Neural cell (in vitro differentiated cells): ENCODE measurements at regions not wholly inside any gene's neighbourhood (a gene's known extent, or its start where the extent isn't known, plus 50 kb on each side); places are given as distances from the start of the nearest gene placed in this dataset.

Experiments
- CTCF ChIP-seq: fragments of 450-650 bp; IDR thresholded peaks from 2 replicates; pipeline ENCODE4 v1.5.1; 2014; ENCODE audit warnings: antibody characterized with exemption, mild to moderate bottlenecking, moderate library complexity; ENCODE audit not compliant: poor library complexity, severe bottlenecking
- EP300 ChIP-seq: fragments of 450-650 bp; conservative IDR thresholded peaks from 2 replicates; pipeline ENCODE4 v1.6.1; 2014; ENCODE audit warnings: antibody characterized with exemption, mild to moderate bottlenecking, moderate library complexity; ENCODE audit not compliant: poor library complexity, severe bottlenecking
- EZH2 ChIP-seq: fragments of 200-600, 300-800 bp; shearing (Covaris generic), sonication (generic); IDR thresholded peaks from 2 replicates; pipeline ENCODE4 v1.6.1; 2014; ENCODE audit warnings: antibody characterized with exemption, low read length, borderline replicate concordance, mild to moderate bottlenecking; ENCODE audit not compliant: insufficient read depth, poor library complexity, severe bottlenecking
- MXI1 ChIP-seq: fragments of 450-650 bp; conservative IDR thresholded peaks from 2 replicates; pipeline ENCODE4 v1.6.1; 2014; ENCODE audit warnings: antibody characterized with exemption, mild to moderate bottlenecking; ENCODE audit not compliant: poor library complexity, severe bottlenecking
- POLR2AphosphoS5 ChIP-seq: IDR thresholded peaks from 2 replicates; pipeline ENCODE4 v1.6.1; 2012
- RAD21 ChIP-seq: fragments of 450-650 bp; conservative IDR thresholded peaks from 2 replicates; pipeline ENCODE4 v1.6.1; 2014; ENCODE audit warnings: antibody characterized with exemption, mild to moderate bottlenecking, moderate library complexity
- SMC3 ChIP-seq: fragments of 450-650 bp; conservative IDR thresholded peaks from 2 replicates; pipeline ENCODE4 v1.6.1; 2014; ENCODE audit warnings: antibody characterized with exemption, mild to moderate bottlenecking, moderate library complexity; ENCODE audit not compliant: poor library complexity
- TAF1 ChIP-seq: IDR thresholded peaks from 2 replicates; pipeline ENCODE4 v1.6.1; 2012; ENCODE audit warnings: low read depth
- TF ChIP-seq, protein P1 (sequence below): IDR thresholded peaks from 2 replicates; pipeline ENCODE4 v1.6.1; 2012; ENCODE audit warnings: borderline replicate concordance

DNA sequence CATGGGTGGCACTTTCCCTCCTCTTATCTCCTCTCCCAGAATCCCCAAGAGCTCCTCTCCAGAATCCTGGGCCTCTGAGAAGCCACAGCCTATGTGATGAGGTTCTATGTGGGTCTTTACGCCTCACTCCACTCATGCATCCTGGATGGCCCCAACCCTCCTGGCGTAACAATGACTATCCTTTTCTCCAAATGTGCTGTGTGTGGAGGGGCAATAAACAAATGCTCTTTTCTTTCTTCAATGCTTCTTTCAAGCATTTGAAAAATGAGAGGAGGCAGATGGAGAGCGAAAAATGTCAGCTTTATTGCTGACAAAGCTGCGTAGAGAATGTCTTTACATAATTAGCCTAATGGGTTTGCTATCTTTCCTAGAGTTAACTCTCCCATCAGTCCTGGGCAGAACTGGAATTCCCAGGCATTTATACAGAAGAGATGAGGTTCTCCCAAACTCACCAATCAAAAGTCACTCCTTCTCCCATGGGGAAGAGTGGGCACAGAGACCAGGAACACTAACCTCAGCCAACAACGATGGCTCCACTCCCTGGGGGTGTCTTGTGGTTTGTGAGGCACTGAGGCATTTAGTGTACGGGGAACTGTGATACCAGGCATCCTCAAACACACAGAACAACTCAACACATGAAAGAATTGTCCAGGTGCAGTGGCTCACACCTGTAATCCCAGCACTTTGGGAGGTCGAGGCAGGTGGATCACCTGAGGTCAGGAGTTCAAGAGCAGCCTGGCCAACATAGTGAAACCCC lies 118.9 kb upstream of the SLC34A2 start:
- no peak for TF ChIP-seq CTCF
- TF ChIP-seq, protein P1, sequence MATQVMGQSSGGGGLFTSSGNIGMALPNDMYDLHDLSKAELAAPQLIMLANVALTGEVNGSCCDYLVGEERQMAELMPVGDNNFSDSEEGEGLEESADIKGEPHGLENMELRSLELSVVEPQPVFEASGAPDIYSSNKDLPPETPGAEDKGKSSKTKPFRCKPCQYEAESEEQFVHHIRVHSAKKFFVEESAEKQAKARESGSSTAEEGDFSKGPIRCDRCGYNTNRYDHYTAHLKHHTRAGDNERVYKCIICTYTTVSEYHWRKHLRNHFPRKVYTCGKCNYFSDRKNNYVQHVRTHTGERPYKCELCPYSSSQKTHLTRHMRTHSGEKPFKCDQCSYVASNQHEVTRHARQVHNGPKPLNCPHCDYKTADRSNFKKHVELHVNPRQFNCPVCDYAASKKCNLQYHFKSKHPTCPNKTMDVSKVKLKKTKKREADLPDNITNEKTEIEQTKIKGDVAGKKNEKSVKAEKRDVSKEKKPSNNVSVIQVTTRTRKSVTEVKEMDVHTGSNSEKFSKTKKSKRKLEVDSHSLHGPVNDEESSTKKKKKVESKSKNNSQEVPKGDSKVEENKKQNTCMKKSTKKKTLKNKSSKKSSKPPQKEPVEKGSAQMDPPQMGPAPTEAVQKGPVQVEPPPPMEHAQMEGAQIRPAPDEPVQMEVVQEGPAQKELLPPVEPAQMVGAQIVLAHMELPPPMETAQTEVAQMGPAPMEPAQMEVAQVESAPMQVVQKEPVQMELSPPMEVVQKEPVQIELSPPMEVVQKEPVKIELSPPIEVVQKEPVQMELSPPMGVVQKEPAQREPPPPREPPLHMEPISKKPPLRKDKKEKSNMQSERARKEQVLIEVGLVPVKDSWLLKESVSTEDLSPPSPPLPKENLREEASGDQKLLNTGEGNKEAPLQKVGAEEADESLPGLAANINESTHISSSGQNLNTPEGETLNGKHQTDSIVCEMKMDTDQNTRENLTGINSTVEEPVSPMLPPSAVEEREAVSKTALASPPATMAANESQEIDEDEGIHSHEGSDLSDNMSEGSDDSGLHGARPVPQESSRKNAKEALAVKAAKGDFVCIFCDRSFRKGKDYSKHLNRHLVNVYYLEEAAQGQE: no peak
- no peak for TF ChIP-seq POLR2AphosphoS5
- TF ChIP-seq EZH2: no peak
- TF ChIP-seq EP300: no peak
- no peak for TF ChIP-seq RAD21
- no peak for TF ChIP-seq TAF1
- no peak for TF ChIP-seq MXI1
- TF ChIP-seq SMC3: no peak
